ENCODE measurements at regions not wholly inside any gene's neighbourhood (a gene's known extent, or its start where the extent isn't known, plus 50 kb on each side); places are given as distances from the start of the nearest gene placed in this dataset.

- DNase-seq (ENCODE audit: low read depth in 2 of 3, low spot score in 2 of 3): no peak
These were observed 136.7 kb upstream of the CHST15 start for GRCh38 chr10:124229989-124230634.

- DNase-seq (ENCODE audit: low read depth in 2 of 3, low spot score in 2 of 3): no peak
These were observed 136.0 kb upstream of the CHST15 start for GRCh38 chr10:124229201-124229988.

- DNase-seq (ENCODE audit: low read depth in 2 of 3, low spot score in 2 of 3): no peak
These were observed 135.1 kb upstream of the CHST15 start for GRCh38 chr10:124228471-124228870.

GRCh38 chr10:124227988-124228387, 134.6 kb upstream of the CHST15 start:
- DNase-seq (ENCODE audit: low read depth in 2 of 3, low spot score in 2 of 3): no peak

- DNase-seq (ENCODE audit: low read depth in 2 of 3, low spot score in 2 of 3): no peak
These were observed 133.9 kb upstream of the CHST15 start for GRCh38 chr10:124227055-124227975.

- no peak for DNase-seq (ENCODE audit: low read depth in 2 of 3, low spot score in 2 of 3)
These were observed 133.1 kb upstream of the CHST15 start for GRCh38 chr10:124226271-124227054.

GRCh38 chr10:124225467-124226270, 132.3 kb upstream of the CHST15 start:
- no peak for DNase-seq (ENCODE audit: low read depth in 2 of 3, low spot score in 2 of 3)

GRCh38 chr10:124225029-124225466, 131.7 kb upstream of the CHST15 start:
- DNase-seq (ENCODE audit: low read depth in 2 of 3, low spot score in 2 of 3): no peak

- DNase-seq (ENCODE audit: low read depth in 2 of 3, low spot score in 2 of 3): no peak
These were observed 131.1 kb upstream of the CHST15 start for GRCh38 chr10:124224331-124225028.

- no peak for DNase-seq (ENCODE audit: low read depth in 2 of 3, low spot score in 2 of 3)
These were observed 130.3 kb upstream of the CHST15 start for GRCh38 chr10:124223711-124224085.

GRCh38 chr10:124222988-124223710, 129.8 kb upstream of the CHST15 start:
- no peak for DNase-seq (ENCODE audit: low read depth in 2 of 3, low spot score in 2 of 3)

- no peak for DNase-seq (ENCODE audit: low read depth in 2 of 3, low spot score in 2 of 3)
These were observed 129.1 kb upstream of the CHST15 start for GRCh38 chr10:124222318-124222987.

- DNase-seq (ENCODE audit: low read depth in 2 of 3, low spot score in 2 of 3): no peak
These were observed 128.2 kb upstream of the CHST15 start for GRCh38 chr10:124221356-124222317.

GRCh38 chr10:124220971-124221355, 127.6 kb upstream of the CHST15 start:
- DNase-seq (ENCODE audit: low read depth in 2 of 3, low spot score in 2 of 3): no peak

- no peak for DNase-seq (ENCODE audit: low read depth in 2 of 3, low spot score in 2 of 3)
These were observed 127.1 kb upstream of the CHST15 start for GRCh38 chr10:124220547-124220946.

- DNase-seq (ENCODE audit: low read depth in 2 of 3, low spot score in 2 of 3): no peak
These were observed 126.3 kb upstream of the CHST15 start for GRCh38 chr10:124219655-124220054.

GRCh38 chr10:124219062-124219461, 125.7 kb upstream of the CHST15 start:
- DNase-seq (ENCODE audit: low read depth in 2 of 3, low spot score in 2 of 3): no peak
